GM19463 (cell line): ENCODE measurements at regions not wholly inside any gene's neighbourhood (a gene's known extent, or its start where the extent isn't known, plus 50 kb on each side); places are given as distances from the start of the nearest gene placed in this dataset.

Experiments
- ATAC-seq: cut with Tn5 transposase; IDR thresholded peaks from one replicate; pipeline ENCODE4 v1.9.1; 2021; ENCODE audit warnings: mild to moderate bottlenecking, moderate library complexity; ENCODE audit not compliant: unreplicated experiment

DNA sequence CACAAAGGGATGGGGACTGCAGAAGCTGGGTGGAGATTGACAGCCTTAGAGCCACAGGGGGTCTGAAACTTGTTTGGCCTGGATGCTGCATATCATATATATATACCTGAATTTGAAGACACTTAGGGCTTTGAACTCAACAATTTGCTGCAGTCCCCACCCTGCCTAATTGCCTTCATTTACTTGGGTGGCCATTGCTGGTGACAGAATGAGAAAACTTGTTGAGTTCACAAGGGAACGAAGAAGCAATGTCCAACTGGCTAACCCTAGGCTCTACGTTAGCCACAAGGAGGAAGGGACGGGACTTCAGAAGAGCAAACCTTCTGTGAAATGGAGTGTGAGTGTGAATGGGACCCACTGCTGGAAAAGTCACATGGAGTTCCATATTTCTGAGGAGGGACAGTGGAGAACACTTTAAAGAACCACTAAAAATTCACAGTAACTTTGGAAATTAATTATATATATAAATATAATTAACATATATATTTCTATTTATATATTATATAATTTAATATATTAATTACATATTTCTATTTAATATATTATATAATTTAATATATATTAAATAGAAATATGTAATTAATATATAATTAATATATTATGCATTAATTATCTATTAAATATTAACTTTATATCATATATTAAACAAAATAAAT is 215.3 kb upstream of the SOX9 start:
- no peak for ATAC-seq

DNA sequence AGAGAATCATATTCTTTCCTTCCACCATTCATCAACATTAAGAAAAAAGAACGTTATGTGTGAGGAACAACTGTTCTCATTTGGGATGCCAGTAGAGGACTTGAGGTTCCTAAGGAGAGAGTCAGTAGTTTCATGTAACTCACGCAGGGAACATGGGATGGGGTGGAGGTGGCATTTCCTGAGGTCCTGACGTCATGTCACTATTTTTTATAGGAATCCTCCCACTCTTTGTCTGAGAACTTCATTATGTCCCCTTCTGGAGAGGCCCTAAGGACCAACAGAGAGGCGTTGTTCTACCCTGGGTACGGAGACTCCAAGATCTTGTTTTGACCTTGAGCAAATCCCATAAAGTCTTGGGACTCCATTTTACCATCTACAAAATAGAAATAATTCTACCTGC is 211.7 kb upstream of the SOX9 start:
- ATAC-seq, result no peak

DNA sequence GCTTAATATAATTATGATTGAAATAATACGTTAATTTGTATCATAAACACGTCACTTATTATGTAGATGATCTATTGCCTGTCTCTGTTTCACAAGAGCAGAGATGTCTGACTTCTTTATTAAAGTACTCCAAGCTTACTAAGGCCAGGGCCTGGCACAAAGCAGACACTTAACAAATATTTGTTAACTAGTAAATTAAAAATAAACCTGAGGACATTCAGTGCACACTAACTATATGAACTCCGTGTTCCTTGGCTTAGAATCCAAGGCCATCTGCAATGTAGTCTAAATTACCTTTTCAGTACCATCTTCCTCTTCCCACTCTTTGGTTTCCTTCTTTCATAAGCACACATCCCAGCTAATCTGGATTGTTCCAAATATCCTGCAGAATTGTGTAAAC is 210.8 kb upstream of the SOX9 start:
- ATAC-seq, result no peak

DNA sequence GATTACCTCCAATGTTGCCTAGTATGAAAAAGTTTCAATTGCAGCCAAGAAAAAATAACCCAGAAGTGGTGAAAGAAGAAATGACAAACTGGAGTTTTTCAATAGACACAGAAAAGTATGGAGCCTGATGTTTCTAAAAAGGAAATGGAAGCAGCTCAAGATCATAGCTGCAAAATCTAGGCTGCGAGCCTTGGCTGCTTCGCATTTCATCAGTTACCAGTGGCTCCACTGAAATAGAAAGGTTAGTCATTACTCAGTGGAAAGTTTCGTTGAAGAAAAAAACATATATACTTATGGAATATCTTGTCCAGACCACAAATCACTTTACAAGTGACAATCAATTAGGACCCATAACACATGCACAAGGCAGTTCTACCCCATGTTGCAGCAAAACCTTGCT is 206.8 kb upstream of the SOX9 start:
- no peak for ATAC-seq

DNA sequence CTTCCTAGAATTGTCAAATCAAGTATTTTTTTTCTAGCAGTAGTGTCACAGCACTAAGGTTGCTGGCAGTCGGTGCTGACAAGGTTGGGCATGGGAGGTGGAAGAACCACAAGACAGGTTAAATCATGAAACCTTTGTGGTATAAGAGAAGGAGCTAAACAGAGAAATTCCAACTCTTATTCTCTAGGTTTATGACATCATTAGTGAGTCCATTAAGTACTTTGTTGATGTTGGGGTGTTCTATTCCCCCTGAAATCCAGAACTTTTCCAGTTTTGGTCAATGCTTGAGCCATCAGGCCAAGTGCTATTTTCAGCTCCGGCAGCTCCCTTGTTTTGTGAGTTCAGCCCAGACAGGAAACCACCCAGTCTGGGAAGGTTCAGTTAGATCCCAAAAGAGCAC is 206.0 kb upstream of the SOX9 start:
- ATAC-seq, result no peak

DNA sequence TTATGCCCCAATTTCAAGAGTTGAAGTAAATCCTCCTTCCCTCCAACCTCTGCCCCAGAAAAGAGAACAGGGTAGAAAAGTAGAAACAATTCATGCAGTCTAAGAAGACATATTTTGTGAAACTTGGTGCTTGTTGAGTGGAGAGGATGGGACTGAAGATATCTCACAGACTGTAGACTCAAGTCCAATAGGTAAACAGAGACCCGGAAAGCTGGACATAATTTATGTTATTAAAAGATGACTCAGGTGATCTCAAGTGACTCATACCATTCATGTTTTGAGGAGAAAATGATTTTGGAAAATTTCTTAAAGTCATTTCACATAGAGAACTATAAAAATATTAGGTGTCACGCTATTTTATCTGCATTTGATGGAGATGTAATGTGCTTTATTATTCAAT is 203.1 kb upstream of the SOX9 start:
- ATAC-seq, result no peak

DNA sequence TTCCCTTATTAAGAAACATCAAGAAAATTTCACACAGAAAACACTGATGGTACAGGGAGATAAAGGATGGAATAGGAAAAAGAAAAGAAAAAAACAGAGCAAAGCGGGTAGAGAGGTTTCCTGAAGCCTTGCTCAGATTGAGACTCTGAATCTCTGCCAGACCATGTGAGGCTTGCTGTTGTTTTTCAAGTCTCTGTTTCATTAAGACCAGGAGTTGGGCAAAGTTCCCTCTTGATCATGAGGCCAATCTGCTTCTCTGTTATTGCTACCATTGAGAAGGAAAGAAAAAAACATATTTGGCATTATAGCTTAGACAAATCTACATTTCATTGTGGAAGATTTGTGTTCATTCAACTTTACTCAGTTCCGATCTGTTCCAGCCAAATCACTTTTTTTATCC is 201.6 kb upstream of the SOX9 start:
- no peak for ATAC-seq

DNA sequence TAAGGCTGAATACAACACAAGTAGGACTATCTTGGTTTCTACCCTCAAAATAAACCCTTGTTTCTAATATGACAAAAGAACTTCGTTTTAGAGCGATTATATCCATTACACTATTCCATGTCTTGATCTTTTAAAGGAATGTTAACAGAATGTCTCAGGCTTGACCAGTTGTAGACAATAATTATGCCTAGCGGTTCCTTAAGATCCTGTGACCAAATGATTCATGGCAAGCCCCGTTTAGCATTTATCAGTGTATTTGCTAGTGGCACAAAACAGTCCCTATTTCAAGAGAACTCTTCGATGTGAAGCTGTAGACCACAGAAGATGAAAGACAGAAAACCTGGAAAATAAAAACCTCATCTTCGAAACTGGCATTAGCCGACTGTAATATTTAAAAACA is 200.9 kb upstream of the SOX9 start:
- ATAC-seq, result no peak

DNA sequence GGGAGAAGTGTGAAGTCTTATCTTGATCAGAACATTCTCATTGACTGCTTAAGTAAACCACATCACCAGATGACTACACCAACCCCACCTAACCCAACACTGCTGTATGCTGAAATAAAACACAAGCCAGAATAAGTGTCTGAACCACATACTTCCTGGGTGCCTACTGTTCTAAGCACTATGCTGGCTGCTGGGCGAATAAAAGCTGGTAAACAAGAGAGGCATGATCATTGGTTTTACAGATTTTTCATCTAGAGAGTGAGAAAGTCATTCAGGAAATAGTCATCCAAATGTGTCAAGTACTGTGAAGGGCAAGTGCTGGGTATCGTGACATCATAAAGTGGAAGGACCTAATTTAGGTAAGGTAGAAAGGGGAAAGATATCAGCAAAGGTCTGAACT is 199.0 kb upstream of the SOX9 start:
- no peak for ATAC-seq

DNA sequence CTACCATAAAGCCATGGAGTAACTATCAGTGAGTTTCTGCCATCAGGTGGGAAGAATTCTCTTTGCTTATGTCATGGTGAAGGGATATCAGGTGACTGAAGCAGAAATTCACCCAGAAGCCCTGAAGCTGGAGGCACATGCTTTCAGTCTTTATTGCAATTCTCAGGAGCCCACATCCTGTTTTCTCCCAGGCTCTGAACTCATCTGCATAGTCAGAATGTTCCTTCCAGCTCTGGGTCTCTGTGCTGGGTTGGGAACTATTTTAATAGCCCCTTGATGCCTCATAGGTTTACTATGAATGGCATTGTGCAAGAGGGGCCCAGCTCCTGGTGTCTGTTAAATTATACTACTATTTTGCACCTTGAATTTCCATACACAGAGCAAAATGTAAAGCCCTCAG is 198.4 kb upstream of the SOX9 start:
- ATAC-seq, result no peak

DNA sequence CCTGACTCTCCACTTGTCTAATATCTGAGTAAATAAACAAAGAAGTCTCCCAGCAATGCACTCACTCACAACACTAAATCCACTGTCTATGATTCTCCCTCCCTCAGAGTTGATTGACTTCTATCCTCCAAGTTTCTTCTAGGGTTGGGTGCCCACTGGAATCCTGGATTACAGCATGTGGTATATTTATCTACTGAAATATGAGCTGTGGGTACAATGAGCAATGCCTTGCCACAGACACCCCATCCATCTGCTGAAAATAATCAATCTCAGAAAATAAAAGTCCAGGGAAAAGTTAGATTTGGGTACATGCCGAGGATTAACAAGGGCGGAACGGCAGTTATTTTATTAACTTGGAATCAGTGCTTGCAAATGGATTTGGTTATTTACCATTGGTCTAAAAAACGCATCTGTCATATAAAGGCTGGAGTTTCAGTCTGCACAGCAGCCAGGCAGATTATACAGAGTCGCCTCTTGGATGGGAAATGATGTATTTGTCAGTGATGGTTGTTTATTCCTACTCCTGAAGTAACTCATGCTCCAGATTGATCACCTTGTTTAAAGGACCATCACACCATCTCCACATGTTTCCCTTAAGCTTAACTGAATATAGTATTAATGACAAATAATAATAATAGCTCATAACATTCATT is 193.9 kb upstream of the SOX9 start:
- no peak for ATAC-seq

DNA sequence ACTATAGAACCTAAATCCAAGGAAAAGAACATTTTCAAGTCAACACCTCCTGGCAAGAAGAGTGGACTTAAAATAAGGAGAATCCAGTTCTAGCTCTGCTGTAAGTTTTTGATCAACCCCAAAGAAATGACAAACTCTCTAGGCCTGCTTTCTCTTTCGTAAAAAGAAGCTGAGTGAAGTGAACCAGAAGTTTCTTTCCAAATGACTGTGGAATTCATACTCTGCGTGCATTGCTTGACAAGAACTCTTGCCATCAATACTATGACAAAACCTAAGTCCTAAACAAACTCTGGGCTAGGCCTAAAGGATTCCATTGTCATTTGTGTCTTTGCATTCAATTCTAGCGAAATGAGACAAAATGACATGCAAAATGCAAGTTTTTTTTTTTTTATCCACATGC is 187.5 kb upstream of the SOX9 start:
- ATAC-seq, result no peak

DNA sequence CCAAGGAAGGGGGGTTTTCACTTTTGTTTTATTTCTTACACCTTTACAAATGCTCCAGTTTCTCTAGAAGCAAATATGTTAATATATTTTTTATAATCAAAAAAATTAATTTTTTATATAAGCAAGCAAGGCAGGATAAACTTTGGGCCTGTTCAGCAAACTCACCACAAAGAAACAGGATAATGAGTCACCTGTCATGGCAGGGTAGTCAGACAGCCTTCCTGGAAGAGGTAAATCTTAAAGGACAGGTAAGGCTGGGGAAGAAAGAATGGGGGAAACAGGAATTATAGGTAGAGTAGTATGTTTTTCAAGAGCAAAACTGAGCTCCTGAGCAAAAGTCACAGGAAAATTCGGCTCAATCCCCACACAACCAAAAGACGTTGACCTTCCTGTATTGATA is 186.3 kb upstream of the SOX9 start:
- no peak for ATAC-seq

DNA sequence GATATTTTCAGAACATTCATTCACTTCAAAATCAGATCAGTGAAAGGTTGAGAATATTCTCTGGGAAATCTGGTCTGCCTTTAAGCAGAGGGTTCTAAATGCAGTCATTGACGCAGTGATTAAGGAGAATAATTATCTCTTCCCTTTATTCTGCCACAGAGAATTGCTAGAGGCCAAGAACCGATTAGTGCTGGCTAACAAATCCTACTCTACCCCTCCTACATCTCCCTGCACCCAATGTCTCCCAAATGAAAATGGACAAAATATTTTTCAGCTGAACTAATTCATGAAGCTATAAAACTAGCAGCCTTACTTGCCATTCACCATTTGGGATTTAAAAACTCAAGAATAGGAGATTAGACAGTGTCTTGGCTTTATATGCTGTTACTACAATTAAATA is 185.5 kb upstream of the SOX9 start:
- no peak for ATAC-seq

DNA sequence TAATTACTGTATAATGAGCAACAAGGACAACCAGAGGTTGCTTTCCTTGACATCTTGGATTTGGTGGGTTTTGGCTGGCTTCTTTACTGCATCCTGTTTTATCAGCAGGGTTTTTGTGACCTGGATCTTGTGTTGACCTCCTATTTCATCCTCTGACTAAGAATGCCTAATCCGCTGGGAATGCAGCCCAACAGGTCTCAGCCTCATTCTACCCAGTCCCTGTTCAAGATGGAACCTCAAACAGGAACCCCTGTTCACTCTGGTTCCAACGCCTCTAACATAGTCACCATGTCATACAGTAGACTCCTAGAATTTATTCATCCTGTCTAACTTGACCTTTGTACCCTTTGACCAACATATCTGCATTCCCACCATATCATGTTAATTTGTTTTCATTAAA is 183.8 kb upstream of the SOX9 start:
- no peak for ATAC-seq

DNA sequence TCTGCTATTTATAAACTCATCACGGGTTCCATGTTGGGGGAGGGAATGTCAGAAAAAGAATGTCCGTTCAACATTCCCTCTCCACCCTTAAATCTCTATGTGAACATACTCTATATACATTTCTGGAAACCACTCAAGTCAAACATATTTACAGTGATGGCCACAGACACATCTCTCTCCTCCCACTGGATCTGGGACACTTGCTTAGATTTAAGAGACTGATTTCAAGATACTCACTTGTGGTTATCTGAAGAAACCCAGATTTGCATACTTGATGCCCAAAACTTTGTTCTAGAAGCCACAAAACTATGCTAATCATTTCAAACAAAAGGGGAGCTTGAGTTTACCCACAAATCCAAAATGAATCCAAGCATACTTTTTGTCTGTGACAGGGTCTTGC is 182.9 kb upstream of the SOX9 start:
- no peak for ATAC-seq

DNA sequence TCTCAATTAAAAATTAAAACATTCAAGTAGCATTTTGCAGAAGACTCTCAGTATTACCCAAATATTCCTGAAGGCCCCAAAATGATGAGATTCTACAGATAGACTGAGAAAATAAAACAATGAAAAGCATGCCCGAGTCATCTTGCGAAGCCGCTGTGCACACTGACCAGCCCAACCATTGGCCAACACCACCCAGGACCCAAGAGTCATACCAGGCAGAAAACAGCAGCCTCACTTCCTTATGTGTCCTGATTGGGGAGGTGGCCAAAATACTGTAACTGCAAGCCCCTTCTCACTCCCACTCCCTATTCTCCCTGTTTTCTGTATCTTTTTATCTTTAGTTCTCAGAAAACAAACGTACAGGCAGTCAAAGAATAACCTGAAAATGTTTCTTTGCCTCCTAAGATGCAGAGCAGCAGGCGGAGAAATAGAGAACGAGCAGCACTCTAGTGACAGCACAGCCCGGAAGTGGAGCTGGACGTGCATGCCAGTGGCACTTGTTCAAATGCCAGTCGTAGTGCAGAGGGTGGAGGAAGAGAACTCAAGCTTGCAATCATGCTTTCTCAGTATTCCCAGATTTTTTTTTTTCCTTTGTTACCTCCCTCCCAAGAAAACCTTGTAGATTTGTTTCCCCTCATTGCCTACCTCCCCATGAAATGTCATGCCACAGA is 182.3 kb upstream of the SOX9 start:
- no peak for ATAC-seq

DNA sequence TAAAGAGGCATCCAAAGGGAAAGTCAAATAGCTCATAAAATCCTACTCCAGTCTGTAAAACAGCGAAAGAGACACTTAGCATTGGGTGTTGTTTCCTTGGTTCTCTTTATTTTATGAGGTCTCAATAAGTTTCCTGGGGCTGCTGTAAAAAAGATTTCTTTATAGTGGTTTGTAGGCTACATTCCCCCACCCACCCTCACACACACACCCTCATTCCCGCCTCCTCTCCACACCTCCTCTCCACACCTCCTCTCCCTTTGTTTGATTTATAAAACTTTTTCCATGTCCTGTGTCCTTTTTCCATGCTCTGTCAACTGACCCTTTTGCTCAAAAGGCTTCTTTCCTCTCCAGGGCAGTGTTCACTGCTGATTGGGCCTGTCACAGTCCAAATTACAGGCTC is 178.9 kb upstream of the SOX9 start:
- ATAC-seq, result no peak

DNA sequence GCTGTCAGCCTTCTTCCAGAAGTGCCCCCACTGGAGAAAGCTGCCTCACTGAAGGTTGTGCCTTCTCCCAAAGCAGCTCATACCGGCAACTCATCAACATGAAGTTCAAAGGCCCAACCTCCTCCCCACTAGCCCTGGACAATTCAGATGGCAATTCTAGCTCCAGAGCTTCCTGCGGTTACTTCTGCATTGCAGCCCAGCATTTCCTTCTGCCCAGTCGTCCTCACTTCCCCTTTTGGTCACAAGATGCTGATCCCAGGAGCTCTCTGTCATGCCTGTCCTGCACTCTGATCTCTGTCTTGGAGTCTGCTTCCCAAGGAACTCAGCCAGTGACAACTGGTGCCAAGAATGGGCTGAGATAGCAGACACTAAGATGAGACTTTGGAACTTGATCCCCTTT is 178.2 kb upstream of the SOX9 start:
- ATAC-seq, result no peak

DNA sequence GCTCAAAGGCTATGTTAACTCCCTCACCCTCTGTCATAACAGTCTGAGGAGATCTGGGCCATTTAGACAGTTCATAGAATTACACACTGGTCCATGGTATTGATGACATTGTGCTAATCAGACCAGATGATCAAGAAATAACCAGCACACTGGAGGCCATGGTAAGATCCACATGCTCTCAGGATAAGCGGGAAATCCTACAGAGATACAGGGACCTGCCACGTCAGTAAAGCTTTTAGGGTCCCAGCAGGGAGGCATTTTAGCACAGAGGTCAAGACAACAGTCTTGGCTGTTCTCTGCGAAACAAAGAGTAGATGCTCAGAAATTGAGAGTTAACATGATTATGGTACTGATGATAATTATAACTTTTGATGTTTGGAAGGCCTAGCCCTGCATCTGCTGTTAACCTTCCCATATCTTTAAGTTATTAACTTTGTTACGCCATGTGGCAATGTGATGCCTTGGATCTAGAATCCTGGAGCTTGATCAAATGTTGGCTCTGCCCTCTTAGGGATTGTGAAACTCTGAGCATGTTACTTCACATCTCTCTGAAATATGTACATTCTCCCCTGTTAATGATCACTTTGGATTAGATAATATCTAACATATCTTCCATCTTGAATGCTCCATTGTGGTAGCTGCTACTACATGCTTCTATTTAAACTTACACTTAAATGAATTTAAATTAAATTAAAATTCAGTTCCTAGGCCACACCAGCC is 172.0 kb upstream of the SOX9 start:
- no peak for ATAC-seq

DNA sequence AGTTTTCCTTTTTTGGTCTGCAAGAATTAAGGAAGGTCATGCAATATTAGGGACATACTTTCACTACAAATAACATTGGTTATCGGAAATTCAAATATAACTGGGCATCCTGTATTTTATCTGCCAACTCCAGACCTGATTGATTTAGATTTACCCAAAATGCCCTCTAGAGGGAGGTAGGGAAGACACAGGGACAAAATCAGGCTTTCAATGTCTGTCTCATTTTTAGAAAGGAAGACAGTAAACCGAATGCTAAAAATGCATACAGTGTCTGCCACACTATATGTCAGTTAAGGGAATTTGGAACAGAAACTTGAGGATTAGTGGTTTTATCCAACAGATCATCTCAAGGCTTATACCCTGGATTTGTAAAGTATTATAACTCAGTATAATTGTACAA is 161.7 kb upstream of the SOX9 start:
- ATAC-seq, result no peak

DNA sequence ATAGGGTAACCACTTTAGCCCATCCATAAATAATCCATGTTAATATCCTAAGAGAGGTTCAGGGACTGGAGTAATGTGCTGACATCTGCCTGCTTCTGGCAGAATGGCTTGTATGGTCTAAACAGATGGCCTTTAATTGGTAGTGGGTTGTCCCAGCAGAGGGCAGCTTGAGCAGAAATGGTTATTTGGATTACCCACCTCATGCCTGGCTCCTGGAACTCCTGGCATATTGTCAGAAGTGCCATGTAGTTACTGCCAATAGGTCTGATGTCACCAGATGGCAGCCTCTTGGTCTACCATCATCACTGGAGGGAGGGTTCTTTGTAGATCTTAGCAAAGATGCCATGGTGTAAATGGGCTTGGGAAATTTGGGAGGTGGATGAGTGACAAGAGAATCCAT is 157.5 kb upstream of the SOX9 start:
- no peak for ATAC-seq
